ENCODE measurements at regions not wholly inside any gene's neighbourhood (a gene's known extent, or its start where the extent isn't known, plus 50 kb on each side); places are given as distances from the start of the nearest gene placed in this dataset.

GRCh38 chr1:104408268-104408667 is 658.6 kb downstream of the AMY1C start:
- Histone ChIP-seq H3K4me3 (ENCODE audit: low read depth, low read length) (no peak overlapping the region), H3K4me1 (ENCODE audit: control insufficient read depth, insufficient read depth, low read length, unreplicated experiment) (no peaks in the 10 kb centered on the region), H3K27ac (ENCODE audit: low read depth, low read length) (no peak overlapping the region), H3K36me3 (ENCODE audit: insufficient read depth, low read length) (no peaks in the 10 kb centered on the region), H3K27me3 (ENCODE audit: insufficient read depth, low read length) (no peaks in the 10 kb centered on the region), H2AFZ (ENCODE audit: low read length, unreplicated experiment) (no peak overlapping the region), H3K79me2 (ENCODE audit: control insufficient read depth, insufficient read depth, low read length, unreplicated experiment) (no peaks in the 10 kb centered on the region)

DNA sequence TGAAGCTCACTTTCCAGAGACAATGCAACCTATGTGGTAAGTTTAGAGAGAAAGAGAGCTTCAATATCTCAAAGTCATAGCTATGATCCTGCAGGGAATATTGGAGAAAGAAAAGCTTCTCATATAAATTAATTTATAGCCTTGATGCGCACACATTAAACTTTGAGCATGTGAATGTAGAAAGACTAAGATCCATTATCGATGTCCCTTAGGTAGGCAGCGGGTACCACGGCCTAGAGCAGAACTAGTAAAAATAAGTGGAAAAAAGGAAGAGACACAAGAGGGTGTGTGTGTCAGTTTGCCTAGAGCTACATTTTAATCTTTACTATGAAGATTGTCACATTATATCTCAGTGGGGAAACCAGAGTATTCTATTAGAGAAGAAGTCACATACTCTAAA is 685.6 kb downstream of the AMY1C start:
- Histone ChIP-seq H3K27me3 (ENCODE audit: insufficient read depth, low read length) (no peaks in the 10 kb centered on the region), H3K79me2 (ENCODE audit: control insufficient read depth, insufficient read depth, low read length, unreplicated experiment) (no peaks in the 10 kb centered on the region), H3K4me3 (ENCODE audit: low read depth, low read length) (no peak overlapping the region), H3K4me1 (ENCODE audit: control insufficient read depth, insufficient read depth, low read length, unreplicated experiment) (no peaks in the 10 kb centered on the region), H3K36me3 (ENCODE audit: insufficient read depth, low read length) (no peaks in the 10 kb centered on the region), H3K27ac (ENCODE audit: low read depth, low read length) (no peak overlapping the region), H2AFZ (ENCODE audit: low read length, unreplicated experiment) (no peak overlapping the region)

DNA sequence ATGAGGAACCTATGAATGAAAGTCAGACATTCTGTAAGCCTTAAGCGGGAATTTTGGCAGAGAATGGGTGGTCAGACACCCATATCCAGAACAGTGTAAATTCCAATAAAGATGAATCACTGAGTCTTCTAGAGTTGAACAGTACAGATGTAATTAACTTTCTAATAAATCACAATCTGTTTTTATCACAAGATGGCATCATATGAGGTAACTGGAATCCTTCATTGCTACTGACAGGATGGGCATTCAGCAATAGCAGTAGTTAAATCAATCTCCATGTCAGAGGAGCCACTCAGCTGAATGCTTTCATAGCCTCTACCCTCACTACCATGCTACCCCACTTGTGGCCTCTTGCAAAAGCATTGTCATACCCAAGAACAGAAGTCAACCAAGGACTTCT is 690.3 kb downstream of the AMY1C start:
- Histone ChIP-seq H3K79me2 (ENCODE audit: control insufficient read depth, insufficient read depth, low read length, unreplicated experiment) (no peaks in the 10 kb centered on the region), H3K36me3 (ENCODE audit: insufficient read depth, low read length) (no peaks in the 10 kb centered on the region), H3K4me3 (ENCODE audit: low read depth, low read length) (no peak overlapping the region), H3K27ac (ENCODE audit: low read depth, low read length) (no peak overlapping the region), H2AFZ (ENCODE audit: low read length, unreplicated experiment) (no peak overlapping the region), H3K4me1 (ENCODE audit: control insufficient read depth, insufficient read depth, low read length, unreplicated experiment) (no peaks in the 10 kb centered on the region), H3K27me3 (ENCODE audit: insufficient read depth, low read length) (no peaks in the 10 kb centered on the region)

DNA sequence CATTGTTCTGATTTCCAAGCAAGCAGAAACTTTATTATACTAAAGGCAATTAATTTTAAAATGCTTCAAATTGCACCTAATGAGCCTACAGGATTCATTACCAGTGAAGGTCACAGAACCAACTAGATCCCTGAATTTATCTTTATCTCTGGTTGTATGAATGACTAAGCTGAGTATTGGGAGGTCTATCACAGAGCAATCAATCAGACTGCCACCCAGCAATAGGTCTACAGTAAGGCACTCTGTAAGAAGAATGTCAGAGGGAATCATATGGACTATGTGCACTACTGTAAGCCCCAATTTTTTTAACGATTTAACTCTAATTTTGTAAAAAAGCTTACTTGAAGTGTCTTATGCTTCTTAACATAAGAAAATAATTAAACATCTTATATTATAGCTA is 707.0 kb downstream of the AMY1C start:
- no peaks in the 10 kb centered on the region for H3K36me3 ChIP-seq (ENCODE audit: insufficient read depth, low read length)
- no peaks in the 10 kb centered on the region for H3K27me3 ChIP-seq (ENCODE audit: insufficient read depth, low read length)
- H3K27ac ChIP-seq (ENCODE audit: low read depth, low read length), result no peak overlapping the region
- no peaks in the 10 kb centered on the region for H3K79me2 ChIP-seq (ENCODE audit: control insufficient read depth, insufficient read depth, low read length, unreplicated experiment)
- no peak overlapping the region for H2AFZ ChIP-seq (ENCODE audit: low read length, unreplicated experiment)
- no peak overlapping the region for H3K4me3 ChIP-seq (ENCODE audit: low read depth, low read length)
- no peaks in the 10 kb centered on the region for H3K4me1 ChIP-seq (ENCODE audit: control insufficient read depth, insufficient read depth, low read length, unreplicated experiment)

GRCh38 chr1:104459886-104460285 is 710.2 kb downstream of the AMY1C start:
- H3K4me3 ChIP-seq (ENCODE audit: low read depth, low read length), result no peak overlapping the region
- H2AFZ ChIP-seq (ENCODE audit: low read length, unreplicated experiment), result no peak overlapping the region
- no peaks in the 10 kb centered on the region for H3K4me1 ChIP-seq (ENCODE audit: control insufficient read depth, insufficient read depth, low read length, unreplicated experiment)
- no peaks in the 10 kb centered on the region for H3K27me3 ChIP-seq (ENCODE audit: insufficient read depth, low read length)
- H3K27ac ChIP-seq (ENCODE audit: low read depth, low read length), result no peak overlapping the region
- H3K79me2 ChIP-seq (ENCODE audit: control insufficient read depth, insufficient read depth, low read length, unreplicated experiment), result no peaks in the 10 kb centered on the region
- no peaks in the 10 kb centered on the region for H3K36me3 ChIP-seq (ENCODE audit: insufficient read depth, low read length)

DNA sequence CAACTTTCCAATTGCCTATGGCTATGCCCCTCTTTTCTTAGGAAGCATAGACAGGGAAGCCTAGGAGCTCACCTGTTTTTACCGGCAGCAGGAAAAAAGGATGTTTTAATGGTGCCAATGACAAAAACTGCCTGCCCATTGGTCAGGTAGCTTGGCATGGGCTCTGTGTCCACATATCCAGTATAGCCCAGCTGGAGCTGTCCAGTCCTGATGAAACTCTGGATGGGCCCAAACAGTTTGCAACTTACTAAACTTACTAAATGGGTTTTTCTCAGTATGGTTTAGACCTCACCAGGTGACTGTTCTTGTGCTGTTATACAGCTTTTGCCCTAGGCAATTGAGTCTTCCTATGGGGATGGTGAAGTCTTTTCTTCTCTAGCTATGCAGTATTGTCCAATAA is 711.2 kb downstream of the AMY1C start:
- H3K79me2 ChIP-seq (ENCODE audit: control insufficient read depth, insufficient read depth, low read length, unreplicated experiment), result no peaks in the 10 kb centered on the region
- H3K4me3 ChIP-seq (ENCODE audit: low read depth, low read length), result no peak overlapping the region
- H3K4me1 ChIP-seq (ENCODE audit: control insufficient read depth, insufficient read depth, low read length, unreplicated experiment), result no peaks in the 10 kb centered on the region
- no peaks in the 10 kb centered on the region for H3K36me3 ChIP-seq (ENCODE audit: insufficient read depth, low read length)
- H3K27me3 ChIP-seq (ENCODE audit: insufficient read depth, low read length), result no peaks in the 10 kb centered on the region
- H2AFZ ChIP-seq (ENCODE audit: low read length, unreplicated experiment), result no peak overlapping the region
- H3K27ac ChIP-seq (ENCODE audit: low read depth, low read length), result no peak overlapping the region

DNA sequence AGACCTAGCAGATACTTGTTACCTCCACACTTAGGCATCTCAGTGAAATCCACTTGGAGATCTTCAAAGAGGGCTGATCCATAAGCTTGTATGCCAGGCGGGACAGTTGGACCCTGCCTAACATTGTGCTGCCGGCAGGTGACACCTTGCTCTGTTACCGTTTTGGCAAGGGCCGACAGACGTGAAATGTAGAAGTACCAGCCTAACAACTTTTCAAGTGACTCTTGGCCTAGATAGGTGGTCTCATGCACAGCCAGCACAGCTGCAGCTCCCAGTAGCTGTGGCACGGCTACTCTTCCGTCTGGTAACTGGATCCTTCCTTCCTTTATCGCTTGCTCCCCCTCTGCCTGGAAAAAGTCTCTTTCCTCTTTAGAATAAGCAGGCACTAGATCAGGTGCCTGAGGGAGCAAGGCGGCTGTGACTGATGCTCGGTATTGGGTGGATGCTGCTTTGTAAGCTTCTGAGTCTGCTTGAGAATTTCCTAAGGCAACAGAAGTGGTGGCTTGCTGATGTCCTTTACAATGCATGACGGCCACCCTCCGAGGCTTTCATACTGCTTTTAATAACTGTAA is 713.5 kb downstream of the AMY1C start:
- H3K4me1 ChIP-seq (ENCODE audit: control insufficient read depth, insufficient read depth, low read length, unreplicated experiment), result no peaks in the 10 kb centered on the region
- no peak overlapping the region for H2AFZ ChIP-seq (ENCODE audit: low read length, unreplicated experiment)
- no peaks in the 10 kb centered on the region for H3K27me3 ChIP-seq (ENCODE audit: insufficient read depth, low read length)
- no peaks in the 10 kb centered on the region for H3K79me2 ChIP-seq (ENCODE audit: control insufficient read depth, insufficient read depth, low read length, unreplicated experiment)
- H3K4me3 ChIP-seq (ENCODE audit: low read depth, low read length), result no peak overlapping the region
- no peak overlapping the region for H3K27ac ChIP-seq (ENCODE audit: low read depth, low read length)
- no peaks in the 10 kb centered on the region for H3K36me3 ChIP-seq (ENCODE audit: insufficient read depth, low read length)

DNA sequence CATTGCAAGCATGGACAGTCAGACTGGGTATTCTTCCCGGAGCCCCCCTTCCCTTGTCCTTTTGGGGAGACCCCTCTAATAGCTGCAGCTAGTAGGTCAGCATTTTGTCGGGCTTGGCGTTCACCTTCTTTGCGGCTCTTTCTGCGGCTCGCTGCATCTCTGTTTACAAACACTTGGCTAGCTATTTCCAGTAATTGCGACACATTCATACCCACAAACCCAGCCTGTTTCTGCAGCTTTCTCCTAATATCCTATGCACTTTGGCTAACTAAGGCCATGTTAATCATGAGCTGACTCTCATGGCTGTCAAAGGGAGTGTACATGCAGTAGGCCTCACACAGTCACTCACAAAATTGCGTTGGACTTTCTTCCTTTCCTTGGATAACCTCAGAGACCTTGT is 716.4 kb downstream of the AMY1C start:
- Histone ChIP-seq H3K27me3 (ENCODE audit: insufficient read depth, low read length) (no peaks in the 10 kb centered on the region), H3K4me3 (ENCODE audit: low read depth, low read length) (no peak overlapping the region), H3K36me3 (ENCODE audit: insufficient read depth, low read length) (no peaks in the 10 kb centered on the region), H2AFZ (ENCODE audit: low read length, unreplicated experiment) (no peak overlapping the region), H3K4me1 (ENCODE audit: control insufficient read depth, insufficient read depth, low read length, unreplicated experiment) (no peaks in the 10 kb centered on the region), H3K27ac (ENCODE audit: low read depth, low read length) (no peak overlapping the region), H3K79me2 (ENCODE audit: control insufficient read depth, insufficient read depth, low read length, unreplicated experiment) (no peaks in the 10 kb centered on the region)

DNA sequence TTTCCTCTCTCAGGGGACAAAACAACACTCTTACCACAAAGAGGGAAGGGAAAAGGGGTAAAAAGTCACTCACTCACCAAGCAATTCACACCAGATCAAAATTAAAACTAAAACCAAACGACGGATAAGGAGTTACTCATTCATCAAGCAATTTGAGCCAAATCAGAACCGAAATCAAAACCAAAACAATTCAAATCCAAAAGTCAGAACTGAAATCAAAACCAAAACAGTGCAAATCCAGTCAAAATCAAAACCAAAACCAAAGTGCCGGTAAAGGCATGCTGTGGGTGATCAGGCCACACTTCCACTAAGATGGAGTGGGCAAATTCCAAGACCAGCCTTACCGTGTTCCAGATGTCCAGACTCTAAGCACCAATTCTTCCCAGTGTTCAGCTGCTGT is 717.9 kb downstream of the AMY1C start:
- Histone ChIP-seq H3K27me3 (ENCODE audit: insufficient read depth, low read length) (no peaks in the 10 kb centered on the region), H2AFZ (ENCODE audit: low read length, unreplicated experiment) (no peak overlapping the region), H3K4me1 (ENCODE audit: control insufficient read depth, insufficient read depth, low read length, unreplicated experiment) (no peaks in the 10 kb centered on the region), H3K4me3 (ENCODE audit: low read depth, low read length) (no peak overlapping the region), H3K27ac (ENCODE audit: low read depth, low read length) (no peak overlapping the region), H3K36me3 (ENCODE audit: insufficient read depth, low read length) (no peaks in the 10 kb centered on the region), H3K79me2 (ENCODE audit: control insufficient read depth, insufficient read depth, low read length, unreplicated experiment) (no peaks in the 10 kb centered on the region)

GRCh38 chr1:104468282-104468681 is 718.6 kb downstream of the AMY1C start:
- Histone ChIP-seq H3K27ac (ENCODE audit: low read depth, low read length) (no peak overlapping the region), H3K4me1 (ENCODE audit: control insufficient read depth, insufficient read depth, low read length, unreplicated experiment) (no peaks in the 10 kb centered on the region), H3K4me3 (ENCODE audit: low read depth, low read length) (no peak overlapping the region), H3K36me3 (ENCODE audit: insufficient read depth, low read length) (no peaks in the 10 kb centered on the region), H3K27me3 (ENCODE audit: insufficient read depth, low read length) (no peaks in the 10 kb centered on the region), H3K79me2 (ENCODE audit: control insufficient read depth, insufficient read depth, low read length, unreplicated experiment) (no peaks in the 10 kb centered on the region), H2AFZ (ENCODE audit: low read length, unreplicated experiment) (no peak overlapping the region)

GRCh38 chr1:104476126-104476525 is 726.4 kb downstream of the AMY1C start:
- H3K27me3 ChIP-seq (ENCODE audit: insufficient read depth, low read length), result no peaks in the 10 kb centered on the region
- H3K27ac ChIP-seq (ENCODE audit: low read depth, low read length), result no peak overlapping the region
- H3K79me2 ChIP-seq (ENCODE audit: control insufficient read depth, insufficient read depth, low read length, unreplicated experiment), result no peaks in the 10 kb centered on the region
- no peaks in the 10 kb centered on the region for H3K36me3 ChIP-seq (ENCODE audit: insufficient read depth, low read length)
- H2AFZ ChIP-seq (ENCODE audit: low read length, unreplicated experiment), result no peak overlapping the region
- no peaks in the 10 kb centered on the region for H3K4me1 ChIP-seq (ENCODE audit: control insufficient read depth, insufficient read depth, low read length, unreplicated experiment)
- no peak overlapping the region for H3K4me3 ChIP-seq (ENCODE audit: low read depth, low read length)

All from ACC112 (cell line).